ENCODE measurements at regions not wholly inside any gene's neighbourhood (a gene's known extent, or its start where the extent isn't known, plus 50 kb on each side); places are given as distances from the start of the nearest gene placed in this dataset.

- 78 to 83% methylated on average over 4 of the region's 4 CpGs for WGBS, 2 donors
- Histone ChIP-seq H3K4me3 (no peak overlapping the region), H3K27me3 (no peaks in the 10 kb centered on the region), H3K36me3 (no peaks in the 10 kb centered on the region), H3K27ac (no peak overlapping the region), H3K9me3 (no peaks in the 10 kb centered on the region), H3K4me1 (no peaks in the 10 kb centered on the region)
- ATAC-seq (ENCODE audit: low FRiP score in 2 of 2) (no peak), DNase-seq (no peak)
- TF ChIP-seq CTCF (IDR thresholded peaks at IDR 0.05) (no peak), POLR2A (IDR thresholded peaks at IDR 0.05) (no peak), POLR2AphosphoS5 (IDR thresholded peaks at IDR 0.05) (no peak), EP300 (IDR thresholded peaks at IDR 0.05) (no peak)
Observed at GRCh38 chr12:115472852-115473251, 788.9 kb upstream of the TBX3 start.

- Histone ChIP-seq H3K4me3 (no peak overlapping the region), H3K36me3 (no peaks in the 10 kb centered on the region), H3K27me3 (no peaks in the 10 kb centered on the region), H3K9me3 (no peaks in the 10 kb centered on the region), H3K4me1 (no peaks in the 10 kb centered on the region), H3K27ac (no peak overlapping the region)
- TF ChIP-seq POLR2A (IDR thresholded peaks at IDR 0.05) (no peak), POLR2AphosphoS5 (IDR thresholded peaks at IDR 0.05) (no peak), EP300 (IDR thresholded peaks at IDR 0.05) (no peak), CTCF (IDR thresholded peaks at IDR 0.05) (no peak)
- WGBS, 2 donors: 78 to 86% methylated on average over 4 of the region's 4 CpGs
- no peak for DNase-seq
- no peak for ATAC-seq (ENCODE audit: low FRiP score in 2 of 2)
Observed at GRCh38 chr12:115470977-115471376, 787.0 kb upstream of the TBX3 start.

DNA sequence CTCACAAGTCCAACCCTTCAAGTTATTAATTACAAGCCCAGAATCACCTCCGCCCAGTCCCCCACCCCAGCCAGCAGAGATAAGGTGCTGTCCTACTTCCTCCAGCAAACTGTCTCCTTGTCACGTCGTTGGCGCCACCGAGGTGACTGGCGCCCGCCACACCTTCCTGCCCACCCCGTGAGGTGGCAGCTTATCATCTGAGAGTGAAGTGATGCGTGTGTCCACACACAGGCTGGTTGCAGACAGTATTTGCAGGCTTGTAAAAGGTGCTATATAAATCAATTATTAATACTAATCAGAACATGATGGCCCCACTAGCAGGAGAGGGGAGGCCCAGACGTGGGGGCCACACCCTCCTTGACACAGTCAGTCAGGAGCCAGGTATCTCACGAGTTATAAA, 786.6 kb upstream of the TBX3 start:
- DNase-seq (peak in 1 of 2 donors; percentile 33), ATAC-seq (ENCODE audit: low FRiP score in 2 of 2) (no peak)
- whole genome bisulfite sequencing, 2 donors: 84 to 86% methylated on average over 10 to 11 of the region's 11 CpGs
- H3K4me1 ChIP-seq: no peaks in the 10 kb centered on the region
- no peaks in the 10 kb centered on the region for H3K9me3 ChIP-seq
- H3K36me3 ChIP-seq: no peaks in the 10 kb centered on the region
- no peaks in the 10 kb centered on the region for H3K27me3 ChIP-seq
- H3K27ac ChIP-seq: no peak overlapping the region
- TF ChIP-seq CTCF (IDR thresholded peaks at IDR 0.05) (no peak), POLR2AphosphoS5 (IDR thresholded peaks at IDR 0.05) (no peak), EP300 (IDR thresholded peaks at IDR 0.05) (no peak), POLR2A (IDR thresholded peaks at IDR 0.05) (no peak)
- H3K4me3 ChIP-seq: no peak overlapping the region

- no peaks in the 10 kb centered on the region for H3K9me3 ChIP-seq
- H3K4me3 ChIP-seq: no peak overlapping the region
- no peaks in the 10 kb centered on the region for H3K4me1 ChIP-seq
- ATAC-seq (ENCODE audit: low FRiP score in 2 of 2): peak in 1 of 2 donors; percentile 38
- no peak overlapping the region for H3K27ac ChIP-seq
- no peaks in the 10 kb centered on the region for H3K36me3 ChIP-seq
- no peak for DNase-seq
- 71 to 75% methylated on average over 4 of the region's 4 CpGs for WGBS, 2 donors
- no peaks in the 10 kb centered on the region for H3K27me3 ChIP-seq
- TF ChIP-seq CTCF (IDR thresholded peaks at IDR 0.05) (peak in 1 of 6 experiments; percentile 10), EP300 (IDR thresholded peaks at IDR 0.05) (no peak)
Observed at GRCh38 chr12:115468087-115468510, 784.1 kb upstream of the TBX3 start.

GRCh38 chr12:115467531-115467930, 783.6 kb upstream of the TBX3 start:
- no peaks in the 10 kb centered on the region for H3K36me3 ChIP-seq

More at GRCh38 chr12:115467531-115467930, 783.6 kb upstream of the TBX3 start:
- WGBS, 2 donors: 83 to 92% methylated on average over 2 of the region's 2 CpGs
- Histone ChIP-seq H3K4me1 (no peaks in the 10 kb centered on the region), H3K4me3 (no peak overlapping the region), H3K27me3 (no peaks in the 10 kb centered on the region), H3K27ac (no peak overlapping the region), H3K9me3 (no peaks in the 10 kb centered on the region)
- TF ChIP-seq EP300 (IDR thresholded peaks at IDR 0.05) (no peak), POLR2AphosphoS5 (IDR thresholded peaks at IDR 0.05) (no peak), POLR2A (IDR thresholded peaks at IDR 0.05) (no peak), CTCF (IDR thresholded peaks at IDR 0.05) (no peak)
- DNase-seq: no peak
- ATAC-seq (ENCODE audit: low FRiP score in 2 of 2): no peak

All from upper lobe of left lung (tissue), 6 donors.